Smooth muscle cell (in vitro differentiated cells): ENCODE measurements at regions not wholly inside any gene's neighbourhood (a gene's known extent, or its start where the extent isn't known, plus 50 kb on each side); places are given as distances from the start of the nearest gene placed in this dataset.

Source experiments
- DNase-seq: peaks from one replicate; lab custom pipeline; 2025; ENCODE audit not compliant: unreplicated experiment; lab: John Stamatoyannopoulos, UW
- H2AFZ ChIP-seq: fragments of 200-600 bp; sonication (generic); 2 replicates; pipeline ENCODE4 v1.6.0; 2016; ENCODE audit warnings: antibody characterized with exemption, low read depth, mild to moderate bottlenecking
- H3F3A ChIP-seq: fragments of 200-600 bp; sonication (generic); 2 replicates; pipeline ENCODE4 v1.6.0; 2017; ENCODE audit warnings: antibody characterized with exemption, low read depth
- H3K27ac ChIP-seq: fragments of 200-600 bp; sonication (generic); 2 replicates; pipeline ENCODE4 v1.5.1; 2016; ENCODE audit warnings: low read depth, mild to moderate bottlenecking
- H3K27me3 ChIP-seq: fragments of 200-600 bp; sonication (generic); 2 replicates; pipeline ENCODE4 v1.6.1; 2016; ENCODE audit warnings: low read depth, mild to moderate bottlenecking
- H3K36me3 ChIP-seq: fragments of 200-600 bp; sonication (generic); 2 replicates; pipeline ENCODE4 v1.5.1; 2016; ENCODE audit warnings: low read depth
- H3K4me1 ChIP-seq: fragments of 200-600 bp; sonication (generic); 2 replicates; pipeline ENCODE4 v1.5.1; 2016; ENCODE audit warnings: low read depth
- H3K4me2 ChIP-seq: fragments of 200-600 bp; sonication (generic); 2 replicates; pipeline ENCODE4 v1.6.0; 2016; ENCODE audit warnings: mild to moderate bottlenecking
- H3K4me3 ChIP-seq: fragments of 200-600 bp; sonication (generic); 2 replicates; pipeline ENCODE4 v1.5.1; 2016; ENCODE audit warnings: mild to moderate bottlenecking
- H3K79me2 ChIP-seq: fragments of 200-600 bp; sonication (generic); 2 replicates; pipeline ENCODE4 v1.6.0; 2016; ENCODE audit warnings: low read depth, mild to moderate bottlenecking
- H3K9ac ChIP-seq: fragments of 200-600 bp; sonication (generic); 2 replicates; pipeline ENCODE4 v1.6.0; 2016; ENCODE audit warnings: low read depth
- H3K9me3 ChIP-seq: fragments of 200-600 bp; sonication (generic); replicated peaks from 2 replicates; pipeline ENCODE4 v1.5.1; 2016; ENCODE audit warnings: low read depth
- H4K20me1 ChIP-seq: fragments of 200-600 bp; sonication (generic); 2 replicates; pipeline ENCODE4 v1.6.0; 2016; ENCODE audit warnings: low read depth
- CTCF ChIP-seq: fragments of 200-600 bp; sonication (generic); IDR thresholded peaks from 2 replicates; pipeline ENCODE4 v1.5.1; 2017; ENCODE audit warnings: borderline replicate concordance, mild to moderate bottlenecking, antibody characterized with exemption; ENCODE audit not compliant: insufficient read depth, poor library complexity, severe bottlenecking
- WGBS: methylation state at CpG from one replicate; pipeline ENCODE4 v1.1.7; 2016; ENCODE audit warnings: low lambda C conversion rate; 5-methylcytosine and 5-hydroxymethylcytosine counted together

GRCh38 chr5:2149195-2149539 is 266.4 kb upstream of the IRX4 start:
- H3K27me3 ChIP-seq, result no peaks in the 10 kb centered on the region
- 21% methylated on average over 15 of the region's 15 CpGs for WGBS
- no peak overlapping the region for H3K4me3 ChIP-seq
- H3F3A ChIP-seq, result no peaks in the 10 kb centered on the region
- peak overlapping the region; percentile 14 for H3K4me2 ChIP-seq
- no peaks in the 10 kb centered on the region for H3K36me3 ChIP-seq
- H3K9ac ChIP-seq, result no peak overlapping the region
- DNase-seq, result no peak
- H3K9me3 ChIP-seq, result no peaks in the 10 kb centered on the region
- no peaks in the 10 kb centered on the region for H3K79me2 ChIP-seq
- H2AFZ ChIP-seq, result no peak overlapping the region
- no peaks in the 10 kb centered on the region for H4K20me1 ChIP-seq
- H3K27ac ChIP-seq, result no peak overlapping the region
- TF ChIP-seq CTCF, result no peak
- H3K4me1 ChIP-seq, result no peaks in the 10 kb centered on the region

- TF ChIP-seq CTCF, result no peak
- Histone ChIP-seq H4K20me1 (no peaks in the 10 kb centered on the region), H3K79me2 (no peaks in the 10 kb centered on the region), H3K4me1 (no peaks in the 10 kb centered on the region), H3K27ac (no peak overlapping the region), H3K36me3 (no peaks in the 10 kb centered on the region), H3K4me2 (no peak overlapping the region), H3K27me3 (no peaks in the 10 kb centered on the region), H3F3A (no peaks in the 10 kb centered on the region), H3K4me3 (no peak overlapping the region), H2AFZ (no peak overlapping the region), H3K9me3 (no peaks in the 10 kb centered on the region), H3K9ac (no peak overlapping the region)
- WGBS, result 88% methylated on average over 14 of the region's 14 CpGs
- DNase-seq, result no peak
Observed at GRCh38 chr5:2148312-2149194, 265.8 kb upstream of the IRX4 start.

- Histone ChIP-seq H3K27ac (no peak overlapping the region), H3K9me3 (no peaks in the 10 kb centered on the region), H3K4me1 (no peaks in the 10 kb centered on the region), H4K20me1 (no peaks in the 10 kb centered on the region), H2AFZ (no peak overlapping the region), H3K9ac (no peak overlapping the region), H3F3A (no peaks in the 10 kb centered on the region), H3K4me2 (no peak overlapping the region), H3K79me2 (no peaks in the 10 kb centered on the region), H3K36me3 (no peaks in the 10 kb centered on the region), H3K4me3 (no peak overlapping the region), H3K27me3 (no peaks in the 10 kb centered on the region)
- TF ChIP-seq CTCF, result no peak
- 89% methylated on average over 11 of the region's 13 CpGs for WGBS
- DNase-seq, result no peak
Observed at GRCh38 chr5:2147504-2148311, 265.0 kb upstream of the IRX4 start.
